C4-2B (cell line): ENCODE measurements at regions not wholly inside any gene's neighbourhood (a gene's known extent, or its start where the extent isn't known, plus 50 kb on each side); places are given as distances from the start of the nearest gene placed in this dataset.

Experiments used
- ZFX ChIP-seq: fragments of 450-650 bp; IDR thresholded peaks from 2 replicates; pipeline ENCODE4 v1.6.1; 2017
- TF ChIP-seq, protein P1 (sequence below): fragments of 450-650 bp; conservative IDR thresholded peaks from 2 replicates; pipeline ENCODE4 v1.5.1; 2017; ENCODE audit warnings: mild to moderate bottlenecking

GRCh38 chr2:100761365-100761764 is 58.6 kb upstream of the NPAS2 start:
- TF ChIP-seq, protein P1, sequence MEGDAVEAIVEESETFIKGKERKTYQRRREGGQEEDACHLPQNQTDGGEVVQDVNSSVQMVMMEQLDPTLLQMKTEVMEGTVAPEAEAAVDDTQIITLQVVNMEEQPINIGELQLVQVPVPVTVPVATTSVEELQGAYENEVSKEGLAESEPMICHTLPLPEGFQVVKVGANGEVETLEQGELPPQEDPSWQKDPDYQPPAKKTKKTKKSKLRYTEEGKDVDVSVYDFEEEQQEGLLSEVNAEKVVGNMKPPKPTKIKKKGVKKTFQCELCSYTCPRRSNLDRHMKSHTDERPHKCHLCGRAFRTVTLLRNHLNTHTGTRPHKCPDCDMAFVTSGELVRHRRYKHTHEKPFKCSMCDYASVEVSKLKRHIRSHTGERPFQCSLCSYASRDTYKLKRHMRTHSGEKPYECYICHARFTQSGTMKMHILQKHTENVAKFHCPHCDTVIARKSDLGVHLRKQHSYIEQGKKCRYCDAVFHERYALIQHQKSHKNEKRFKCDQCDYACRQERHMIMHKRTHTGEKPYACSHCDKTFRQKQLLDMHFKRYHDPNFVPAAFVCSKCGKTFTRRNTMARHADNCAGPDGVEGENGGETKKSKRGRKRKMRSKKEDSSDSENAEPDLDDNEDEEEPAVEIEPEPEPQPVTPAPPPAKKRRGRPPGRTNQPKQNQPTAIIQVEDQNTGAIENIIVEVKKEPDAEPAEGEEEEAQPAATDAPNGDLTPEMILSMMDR, result no peak
- TF ChIP-seq ZFX, result no peak
